ENCODE measurements at regions not wholly inside any gene's neighbourhood (a gene's known extent, or its start where the extent isn't known, plus 50 kb on each side); places are given as distances from the start of the nearest gene placed in this dataset.

DNA sequence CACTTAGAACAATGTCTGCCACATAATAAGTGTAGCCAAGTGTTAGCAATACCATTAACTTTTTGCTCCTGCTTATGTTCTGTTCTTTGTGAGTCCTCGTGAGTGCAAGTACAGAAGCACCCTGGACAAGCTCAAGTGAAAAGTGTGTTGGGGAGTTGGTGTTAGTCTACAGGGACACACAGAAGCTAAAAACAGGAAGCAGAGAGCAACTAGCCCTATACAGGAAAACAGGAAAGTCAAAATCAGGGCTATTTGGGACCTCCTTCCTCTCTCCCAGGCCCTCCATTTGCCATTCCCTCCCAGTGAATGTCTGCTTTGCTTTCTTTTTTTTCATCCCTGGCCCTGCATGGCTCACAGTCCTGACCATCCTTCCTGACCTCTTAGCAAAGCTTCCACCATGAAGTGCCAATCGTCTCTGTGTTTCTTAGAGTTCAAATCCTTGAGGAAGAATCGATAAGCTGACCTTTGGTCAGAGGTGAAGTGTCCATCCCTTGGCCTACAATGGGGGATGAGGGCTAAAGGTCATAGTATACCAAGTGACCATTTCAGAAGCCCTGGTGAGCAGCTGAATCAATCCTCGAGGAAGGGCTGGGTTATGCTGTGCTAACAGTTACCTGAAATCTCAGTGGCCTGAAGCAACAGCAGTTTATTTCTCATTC is 328.2 kb downstream of the SHQ1 start:
- no peaks in the 10 kb centered on the region for H3K27me3 ChIP-seq (ENCODE audit: insufficient read depth, low read length, poor library complexity)
- DNase-seq: no peak
- H2AK5ac ChIP-seq (ENCODE audit: low read length): no peak overlapping the region
- H3K79me1 ChIP-seq (ENCODE audit: low read length): no peaks in the 10 kb centered on the region
- no CpG with 5 or more reads among the region's 4 CpGs for WGBS (ENCODE audit: extremely low coverage, insufficient coverage, low lambda C conversion rate)
- H2BK15ac ChIP-seq (replicated peaks; ENCODE audit: low read depth): no peak overlapping the region
- no peak overlapping the region for H3K4ac ChIP-seq (ENCODE audit: low read depth, low read length)
- H3K27ac ChIP-seq (ENCODE audit: low read depth, low read length): no peak overlapping the region
- no peak overlapping the region for H3K23ac ChIP-seq (ENCODE audit: low read length)
- no peaks in the 10 kb centered on the region for H3K79me2 ChIP-seq (ENCODE audit: control insufficient read depth, insufficient read depth, low read length)
- H3K4me2 ChIP-seq (ENCODE audit: low read length): no peak overlapping the region
- H3K9ac ChIP-seq (ENCODE audit: low read length): no peak overlapping the region
- H3K18ac ChIP-seq (ENCODE audit: low read length): no peak overlapping the region
- H4K8ac ChIP-seq (ENCODE audit: low read depth, low read length): no peak overlapping the region
- H3K56ac ChIP-seq (ENCODE audit: low read length): no peak overlapping the region
- no peak overlapping the region for H2BK120ac ChIP-seq (ENCODE audit: low read depth, low read length)
- H4K5ac ChIP-seq (ENCODE audit: low read length): no peak overlapping the region
- no peaks in the 10 kb centered on the region for H3K4me1 ChIP-seq (ENCODE audit: control insufficient read depth, low read depth, low read length)
- no peak overlapping the region for H2BK5ac ChIP-seq (ENCODE audit: low read length)
- H3K36me3 ChIP-seq (ENCODE audit: control insufficient read depth, insufficient read depth, low read length): no peaks in the 10 kb centered on the region
- H3K4me3 ChIP-seq (ENCODE audit: low read length): no peak overlapping the region

GRCh38 chr3:72517921-72518424 is 330.3 kb downstream of the SHQ1 start:
- no peak overlapping the region for H2BK5ac ChIP-seq (ENCODE audit: low read length)
- H3K18ac ChIP-seq (ENCODE audit: low read length): no peak overlapping the region
- no peak overlapping the region for H3K27ac ChIP-seq (ENCODE audit: low read depth, low read length)
- H3K79me1 ChIP-seq (ENCODE audit: low read length): no peaks in the 10 kb centered on the region
- no peaks in the 10 kb centered on the region for H3K36me3 ChIP-seq (ENCODE audit: control insufficient read depth, insufficient read depth, low read length)
- no peaks in the 10 kb centered on the region for H3K79me2 ChIP-seq (ENCODE audit: control insufficient read depth, insufficient read depth, low read length)
- no peak overlapping the region for H2AK5ac ChIP-seq (ENCODE audit: low read length)
- no peak overlapping the region for H3K4me3 ChIP-seq (ENCODE audit: low read length)
- no peak overlapping the region for H3K9ac ChIP-seq (ENCODE audit: low read length)
- H4K8ac ChIP-seq (ENCODE audit: low read depth, low read length): no peak overlapping the region
- no peak overlapping the region for H4K5ac ChIP-seq (ENCODE audit: low read length)
- no CpG with 5 or more reads among the region's 4 CpGs for WGBS (ENCODE audit: extremely low coverage, insufficient coverage, low lambda C conversion rate)
- no peak for DNase-seq
- H2BK120ac ChIP-seq (ENCODE audit: low read depth, low read length): no peak overlapping the region
- H3K4ac ChIP-seq (ENCODE audit: low read depth, low read length): no peak overlapping the region
- no peak overlapping the region for H2BK15ac ChIP-seq (replicated peaks; ENCODE audit: low read depth)
- no peaks in the 10 kb centered on the region for H3K4me1 ChIP-seq (ENCODE audit: control insufficient read depth, low read depth, low read length)
- H3K56ac ChIP-seq (ENCODE audit: low read length): no peak overlapping the region
- no peaks in the 10 kb centered on the region for H3K27me3 ChIP-seq (ENCODE audit: insufficient read depth, low read length, poor library complexity)
- no peak overlapping the region for H3K23ac ChIP-seq (ENCODE audit: low read length)
- H3K4me2 ChIP-seq (ENCODE audit: low read length): no peak overlapping the region

DNA sequence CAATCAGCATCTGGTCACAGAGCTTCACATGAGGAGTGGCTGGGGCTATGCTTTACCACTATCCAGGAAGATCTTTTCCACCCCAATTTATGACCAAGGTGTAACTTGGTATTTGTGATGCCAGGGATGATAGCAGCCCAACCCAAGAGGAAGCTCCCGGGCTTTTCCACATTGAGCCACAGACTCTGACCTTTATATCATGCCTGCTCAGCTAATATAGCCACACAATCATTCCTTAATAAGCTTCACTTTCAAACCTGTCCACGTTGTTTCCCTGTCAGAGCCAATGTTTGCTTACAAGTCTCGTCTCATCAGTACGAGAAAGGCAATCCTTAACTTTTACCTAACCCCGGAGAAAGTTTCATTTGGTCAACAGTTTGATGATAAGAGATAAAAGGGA is 330.9 kb downstream of the SHQ1 start:
- H2AK5ac ChIP-seq (ENCODE audit: low read length): no peak overlapping the region
- H3K9ac ChIP-seq (ENCODE audit: low read length): no peak overlapping the region
- no CpG with 5 or more reads among the region's 5 CpGs for WGBS (ENCODE audit: extremely low coverage, insufficient coverage, low lambda C conversion rate)

GRCh38 chr3:72516361-72516760 is 331.9 kb downstream of the SHQ1 start:
- Histone ChIP-seq H2AK5ac (ENCODE audit: low read length) (no peak overlapping the region), H3K9ac (ENCODE audit: low read length) (no peak overlapping the region), H3K36me3 (ENCODE audit: control insufficient read depth, insufficient read depth, low read length) (no peaks in the 10 kb centered on the region), H3K4me1 (ENCODE audit: control insufficient read depth, low read depth, low read length) (no peaks in the 10 kb centered on the region), H4K5ac (ENCODE audit: low read length) (no peak overlapping the region), H2BK15ac (replicated peaks; ENCODE audit: low read depth) (no peak overlapping the region), H3K79me1 (ENCODE audit: low read length) (no peaks in the 10 kb centered on the region), H2BK5ac (ENCODE audit: low read length) (no peak overlapping the region), H2BK120ac (ENCODE audit: low read depth, low read length) (no peak overlapping the region), H3K18ac (ENCODE audit: low read length) (no peak overlapping the region), H3K56ac (ENCODE audit: low read length) (no peak overlapping the region), H4K8ac (ENCODE audit: low read depth, low read length) (no peak overlapping the region), H3K79me2 (ENCODE audit: control insufficient read depth, insufficient read depth, low read length) (no peaks in the 10 kb centered on the region), H3K23ac (ENCODE audit: low read length) (no peak overlapping the region), H3K4me3 (ENCODE audit: low read length) (no peak overlapping the region), H3K27me3 (ENCODE audit: insufficient read depth, low read length, poor library complexity) (no peaks in the 10 kb centered on the region), H3K4ac (ENCODE audit: low read depth, low read length) (no peak overlapping the region), H3K27ac (ENCODE audit: low read depth, low read length) (no peak overlapping the region), H3K4me2 (ENCODE audit: low read length) (no peak overlapping the region)
- no peak for DNase-seq
- WGBS (ENCODE audit: extremely low coverage, insufficient coverage, low lambda C conversion rate): no CpG with 5 or more reads among the region's 2 CpGs

More for the DNA sequence above, 330.9 kb downstream of the SHQ1 start:
- Histone ChIP-seq H4K5ac (ENCODE audit: low read length) (no peak overlapping the region), H3K79me2 (ENCODE audit: control insufficient read depth, insufficient read depth, low read length) (no peaks in the 10 kb centered on the region), H3K56ac (ENCODE audit: low read length) (no peak overlapping the region), H3K4me1 (ENCODE audit: control insufficient read depth, low read depth, low read length) (no peaks in the 10 kb centered on the region), H2BK5ac (ENCODE audit: low read length) (no peak overlapping the region), H3K4ac (ENCODE audit: low read depth, low read length) (no peak overlapping the region), H3K27me3 (ENCODE audit: insufficient read depth, low read length, poor library complexity) (no peaks in the 10 kb centered on the region), H3K27ac (ENCODE audit: low read depth, low read length) (no peak overlapping the region), H3K23ac (ENCODE audit: low read length) (no peak overlapping the region), H3K36me3 (ENCODE audit: control insufficient read depth, insufficient read depth, low read length) (no peaks in the 10 kb centered on the region), H2BK120ac (ENCODE audit: low read depth, low read length) (no peak overlapping the region), H3K4me3 (ENCODE audit: low read length) (no peak overlapping the region), H3K79me1 (ENCODE audit: low read length) (no peaks in the 10 kb centered on the region), H2BK15ac (replicated peaks; ENCODE audit: low read depth) (no peak overlapping the region), H4K8ac (ENCODE audit: low read depth, low read length) (no peak overlapping the region), H3K18ac (ENCODE audit: low read length) (no peak overlapping the region), H3K4me2 (ENCODE audit: low read length) (no peak overlapping the region)
- no peak for DNase-seq

- no peaks in the 10 kb centered on the region for H3K79me1 ChIP-seq (ENCODE audit: low read length)
- H3K23ac ChIP-seq (ENCODE audit: low read length): no peak overlapping the region
- no peaks in the 10 kb centered on the region for H3K27me3 ChIP-seq (ENCODE audit: insufficient read depth, low read length, poor library complexity)
- no peak overlapping the region for H2BK15ac ChIP-seq (replicated peaks; ENCODE audit: low read depth)
- no peak overlapping the region for H3K4me2 ChIP-seq (ENCODE audit: low read length)
- no peak overlapping the region for H3K56ac ChIP-seq (ENCODE audit: low read length)
- H2BK120ac ChIP-seq (ENCODE audit: low read depth, low read length): no peak overlapping the region
- no CpG with 5 or more reads among the region's 3 CpGs for WGBS (ENCODE audit: extremely low coverage, insufficient coverage, low lambda C conversion rate)
- no peak overlapping the region for H4K8ac ChIP-seq (ENCODE audit: low read depth, low read length)
- no peak overlapping the region for H2BK5ac ChIP-seq (ENCODE audit: low read length)
- H3K18ac ChIP-seq (ENCODE audit: low read length): no peak overlapping the region
- H3K79me2 ChIP-seq (ENCODE audit: control insufficient read depth, insufficient read depth, low read length): no peaks in the 10 kb centered on the region
- H4K5ac ChIP-seq (ENCODE audit: low read length): no peak overlapping the region
- H2AK5ac ChIP-seq (ENCODE audit: low read length): no peak overlapping the region
- H3K4ac ChIP-seq (ENCODE audit: low read depth, low read length): no peak overlapping the region
- H3K4me1 ChIP-seq (ENCODE audit: control insufficient read depth, low read depth, low read length): no peaks in the 10 kb centered on the region
- H3K4me3 ChIP-seq (ENCODE audit: low read length): no peak overlapping the region
- DNase-seq: no peak
- no peak overlapping the region for H3K27ac ChIP-seq (ENCODE audit: low read depth, low read length)
- H3K9ac ChIP-seq (ENCODE audit: low read length): no peak overlapping the region
- H3K36me3 ChIP-seq (ENCODE audit: control insufficient read depth, insufficient read depth, low read length): no peaks in the 10 kb centered on the region
Measured at GRCh38 chr3:72515941-72516340, 332.3 kb downstream of the SHQ1 start.

GRCh38 chr3:72515281-72515680 is 333.0 kb downstream of the SHQ1 start:
- Histone ChIP-seq H3K18ac (ENCODE audit: low read length) (no peak overlapping the region), H2AK5ac (ENCODE audit: low read length) (no peak overlapping the region), H3K4me2 (ENCODE audit: low read length) (no peak overlapping the region), H3K56ac (ENCODE audit: low read length) (no peak overlapping the region), H4K8ac (ENCODE audit: low read depth, low read length) (no peak overlapping the region), H3K27ac (ENCODE audit: low read depth, low read length) (no peak overlapping the region), H3K4ac (ENCODE audit: low read depth, low read length) (no peak overlapping the region), H3K79me1 (ENCODE audit: low read length) (no peaks in the 10 kb centered on the region), H3K79me2 (ENCODE audit: control insufficient read depth, insufficient read depth, low read length) (no peaks in the 10 kb centered on the region), H2BK15ac (replicated peaks; ENCODE audit: low read depth) (no peak overlapping the region), H3K23ac (ENCODE audit: low read length) (no peak overlapping the region), H3K27me3 (ENCODE audit: insufficient read depth, low read length, poor library complexity) (no peaks in the 10 kb centered on the region), H2BK120ac (ENCODE audit: low read depth, low read length) (no peak overlapping the region), H3K4me1 (ENCODE audit: control insufficient read depth, low read depth, low read length) (no peaks in the 10 kb centered on the region), H3K36me3 (ENCODE audit: control insufficient read depth, insufficient read depth, low read length) (no peaks in the 10 kb centered on the region), H2BK5ac (ENCODE audit: low read length) (no peak overlapping the region), H3K4me3 (ENCODE audit: low read length) (no peak overlapping the region), H3K9ac (ENCODE audit: low read length) (no peak overlapping the region), H4K5ac (ENCODE audit: low read length) (no peak overlapping the region)
- no CpG with 5 or more reads among the region's 3 CpGs for WGBS (ENCODE audit: extremely low coverage, insufficient coverage, low lambda C conversion rate)
- DNase-seq: no peak

Measured in mesendoderm (in vitro differentiated cells).